ENCODE measurements at regions not wholly inside any gene's neighbourhood (a gene's known extent, or its start where the extent isn't known, plus 50 kb on each side); places are given as distances from the start of the nearest gene placed in this dataset.

DNA sequence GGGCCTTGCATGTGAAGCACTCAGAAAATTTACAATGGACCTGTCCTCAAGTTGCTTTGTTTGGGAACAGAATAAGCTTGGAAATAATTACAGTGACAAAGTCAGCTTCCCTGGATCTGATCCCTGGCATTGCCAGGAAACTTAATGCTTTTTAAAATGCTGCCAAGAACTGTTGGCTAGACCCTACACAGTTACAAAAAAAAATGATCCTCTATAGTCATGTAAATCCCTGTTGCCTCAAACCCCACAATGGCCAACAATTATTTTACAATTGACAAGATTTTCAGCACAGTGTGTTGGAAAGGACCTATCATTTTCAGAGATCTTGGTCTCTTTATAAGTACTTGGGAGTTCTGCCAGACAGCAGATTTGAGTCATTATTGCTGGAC, 470.4 kb upstream of the ACVR2A start:
- intact Hi-C loops (cut with DNase I), result no loop called here
- DNase-seq, result no peak
- H3K4me1 ChIP-seq (replicated peaks in 1 of 2), result peaks cover 0 to 4% of the 10 kb centered on the region in 2 donors
- no peak for TF ChIP-seq POLR2A (IDR thresholded peaks at IDR 0.05)
- TF ChIP-seq, protein P1, sequence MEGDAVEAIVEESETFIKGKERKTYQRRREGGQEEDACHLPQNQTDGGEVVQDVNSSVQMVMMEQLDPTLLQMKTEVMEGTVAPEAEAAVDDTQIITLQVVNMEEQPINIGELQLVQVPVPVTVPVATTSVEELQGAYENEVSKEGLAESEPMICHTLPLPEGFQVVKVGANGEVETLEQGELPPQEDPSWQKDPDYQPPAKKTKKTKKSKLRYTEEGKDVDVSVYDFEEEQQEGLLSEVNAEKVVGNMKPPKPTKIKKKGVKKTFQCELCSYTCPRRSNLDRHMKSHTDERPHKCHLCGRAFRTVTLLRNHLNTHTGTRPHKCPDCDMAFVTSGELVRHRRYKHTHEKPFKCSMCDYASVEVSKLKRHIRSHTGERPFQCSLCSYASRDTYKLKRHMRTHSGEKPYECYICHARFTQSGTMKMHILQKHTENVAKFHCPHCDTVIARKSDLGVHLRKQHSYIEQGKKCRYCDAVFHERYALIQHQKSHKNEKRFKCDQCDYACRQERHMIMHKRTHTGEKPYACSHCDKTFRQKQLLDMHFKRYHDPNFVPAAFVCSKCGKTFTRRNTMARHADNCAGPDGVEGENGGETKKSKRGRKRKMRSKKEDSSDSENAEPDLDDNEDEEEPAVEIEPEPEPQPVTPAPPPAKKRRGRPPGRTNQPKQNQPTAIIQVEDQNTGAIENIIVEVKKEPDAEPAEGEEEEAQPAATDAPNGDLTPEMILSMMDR (IDR thresholded peaks at IDR 0.05), result no peak
- no peaks in the 10 kb centered on the region for H3K27me3 ChIP-seq
- no peak overlapping the region for H3K4me3 ChIP-seq
- no peak overlapping the region for H3K27ac ChIP-seq
- no peaks in the 10 kb centered on the region for H3K36me3 ChIP-seq (replicated peaks in 1 of 2)
- H3K9me3 ChIP-seq (replicated peaks in 1 of 3), result no peaks in the 10 kb centered on the region

DNA sequence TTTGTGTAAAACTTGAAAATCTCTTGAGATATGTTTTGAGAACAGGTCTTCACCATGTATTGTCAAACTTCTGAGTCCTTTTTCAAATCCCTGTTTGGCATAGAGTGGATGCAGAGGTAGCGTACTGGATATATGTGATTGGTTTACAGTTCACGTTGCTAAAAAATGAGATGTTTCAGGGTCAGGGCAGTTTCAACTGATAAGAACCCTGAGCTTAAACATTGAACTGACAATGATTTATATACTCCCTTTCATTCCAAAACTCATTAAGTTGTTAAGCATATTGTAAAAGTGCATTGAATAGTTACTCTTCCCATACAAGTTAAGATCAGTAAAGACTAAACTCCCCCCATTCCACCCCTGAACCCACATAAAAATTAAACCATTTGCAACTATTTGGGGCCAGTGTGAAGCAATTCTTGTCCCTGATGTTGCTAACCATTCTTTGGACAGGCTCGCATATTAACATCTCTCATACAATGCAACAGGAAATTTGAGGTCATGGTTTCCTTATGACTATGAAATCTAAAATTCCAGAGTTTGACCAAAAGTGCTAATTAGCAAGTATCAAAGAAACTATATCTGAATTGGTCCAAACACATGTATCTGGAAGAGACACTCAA, 470.9 kb upstream of the ACVR2A start:
- intact Hi-C loops (cut with DNase I), result no loop called here

DNA sequence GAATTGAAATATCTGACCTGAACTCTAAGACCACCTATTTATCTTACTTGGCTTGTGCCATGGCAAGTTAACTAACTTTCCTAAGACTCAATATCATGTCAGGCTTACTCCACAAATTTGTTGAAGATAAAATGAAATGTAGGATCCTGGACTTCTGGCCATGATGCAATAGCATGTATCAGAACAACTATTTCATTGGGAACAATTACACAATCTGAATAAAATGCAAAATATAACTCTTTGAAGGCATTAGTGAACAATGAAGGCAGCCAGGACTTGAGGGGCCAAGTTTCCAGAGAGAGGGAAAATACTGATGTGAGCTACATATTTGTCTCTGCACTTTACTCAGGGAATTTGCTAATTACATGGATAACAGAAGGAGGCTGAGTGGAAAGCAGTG, 476.5 kb upstream of the ACVR2A start:
- no peak for DNase-seq
- Histone ChIP-seq H3K4me3 (no peak overlapping the region), H3K27me3 (no peaks in the 10 kb centered on the region), H3K4me1 (replicated peaks in 1 of 2) (no peaks in the 10 kb centered on the region), H3K27ac (no peak overlapping the region), H3K36me3 (replicated peaks in 1 of 2) (no peaks in the 10 kb centered on the region), H3K9me3 (replicated peaks in 1 of 3) (no peaks in the 10 kb centered on the region)
- intact Hi-C loops (cut with DNase I), result no loop called here
- no peak for TF ChIP-seq POLR2A (IDR thresholded peaks at IDR 0.05)
- TF ChIP-seq, protein P1 (IDR thresholded peaks at IDR 0.05), result no peak

More for the DNA sequence above, 470.9 kb upstream of the ACVR2A start:
- TF ChIP-seq, protein P1 (IDR thresholded peaks at IDR 0.05), result no peak
- no peak for TF ChIP-seq POLR2A (IDR thresholded peaks at IDR 0.05)
- 31 to 57% (median 44%) methylated on average over 3 of the region's 3 CpGs for WGBS, 4 donors
- Histone ChIP-seq H3K4me3 (no peak overlapping the region), H3K27me3 (no peaks in the 10 kb centered on the region), H3K36me3 (replicated peaks in 1 of 2) (no peaks in the 10 kb centered on the region), H3K27ac (no peak overlapping the region), H3K4me1 (replicated peaks in 1 of 2) (peaks cover 0 to 4% of the 10 kb centered on the region in 2 donors), H3K9me3 (replicated peaks in 1 of 3) (no peaks in the 10 kb centered on the region)
- DNase-seq, result no peak

DNA sequence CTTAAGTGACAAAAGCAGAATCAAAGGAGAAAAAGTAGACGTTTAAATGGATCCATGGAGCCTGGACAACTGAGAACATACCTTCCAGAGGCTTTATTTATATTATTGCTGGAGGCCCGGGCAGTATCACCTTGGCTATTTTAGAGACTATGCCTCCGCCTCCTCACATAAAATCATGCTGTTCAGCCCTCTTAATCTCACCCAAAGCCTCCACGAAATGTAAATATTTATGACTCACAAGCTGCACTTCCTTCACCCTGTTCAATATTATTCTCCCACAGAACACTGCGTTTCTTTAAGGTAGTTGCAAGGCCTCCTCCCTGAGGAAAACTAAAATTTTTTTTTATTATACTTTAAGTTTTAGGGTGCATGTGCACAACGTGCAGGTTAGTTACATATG, 478.6 kb upstream of the ACVR2A start:
- H3K4me3 ChIP-seq, result no peak overlapping the region
- intact Hi-C loops (cut with DNase I), result no loop called here
- TF ChIP-seq POLR2A (IDR thresholded peaks at IDR 0.05), result no peak
- TF ChIP-seq, protein P1 (IDR thresholded peaks at IDR 0.05), result no peak
- WGBS, 4 donors, result 77 to 81% (median 80%) methylated on average over 6 of the region's 6 CpGs
- H3K36me3 ChIP-seq (replicated peaks in 1 of 2), result no peaks in the 10 kb centered on the region
- no peak for DNase-seq
- no peaks in the 10 kb centered on the region for H3K4me1 ChIP-seq (replicated peaks in 1 of 2)
- H3K27me3 ChIP-seq, result no peaks in the 10 kb centered on the region
- H3K9me3 ChIP-seq (replicated peaks in 1 of 3), result no peaks in the 10 kb centered on the region
- no peak overlapping the region for H3K27ac ChIP-seq
